Testis (tissue), 2 donors: ENCODE measurements at regions not wholly inside any gene's neighbourhood (a gene's known extent, or its start where the extent isn't known, plus 50 kb on each side); places are given as distances from the start of the nearest gene placed in this dataset.

Experiments
- CTCF ChIP-seq, 3 experiments: fragments of 450-650 bp in 2 of 3; fragments of 200-600 bp in 1 of 3; sonication (generic) in 1 of 3; IDR thresholded peaks; one replicate each; pipeline ENCODE4 v1.5.1; 2016 to 2019; ENCODE audit warnings: antibody characterized with exemption in 3 of 3, mild to moderate bottlenecking in 2 of 3, moderate library complexity in 1 of 3
- POLR2A ChIP-seq: fragments of 450-650 bp; IDR thresholded peaks from one replicate; pipeline ENCODE4 v1.6.1; 2017; ENCODE audit warnings: antibody characterized with exemption, mild to moderate bottlenecking, moderate library complexity

GRCh38 chr5:126189862-126190261 lies 233.3 kb upstream of the GRAMD2B start:
- no peak for TF ChIP-seq POLR2A
- no peak for TF ChIP-seq CTCF (IDR thresholded peaks at IDR 0.05)
